ENCODE measurements at regions not wholly inside any gene's neighbourhood (a gene's known extent, or its start where the extent isn't known, plus 50 kb on each side); places are given as distances from the start of the nearest gene placed in this dataset.

- intact Hi-C loops (cut with DNase I), result no loop called here
- no peaks in the 10 kb centered on the region for H3K4me1 ChIP-seq
- TF ChIP-seq CTCF (IDR thresholded peaks at IDR 0.05), result no peak
Observed at GRCh38 chr12:125689576-125690410, 624.6 kb downstream of the AACS start.

GRCh38 chr12:125690841-125691240 lies 625.6 kb downstream of the AACS start:
- no peak for ATAC-seq
- no peak for TF ChIP-seq CTCF (IDR thresholded peaks at IDR 0.05)
- no peaks in the 10 kb centered on the region for H3K9me3 ChIP-seq
- DNase-seq, result no peak
- no peak overlapping the region for H3K27ac ChIP-seq
- H3K4me1 ChIP-seq, result no peaks in the 10 kb centered on the region
- intact Hi-C loops (cut with DNase I), result no loop called here
- H3K27me3 ChIP-seq, result no peaks in the 10 kb centered on the region
- H3K4me3 ChIP-seq, result no peak overlapping the region
- no peaks in the 10 kb centered on the region for H3K36me3 ChIP-seq

More at GRCh38 chr12:125689576-125690410, 624.6 kb downstream of the AACS start:
- ATAC-seq (no peak), DNase-seq (no peak)
- Histone ChIP-seq H3K27ac (no peak overlapping the region), H3K36me3 (no peaks in the 10 kb centered on the region), H3K27me3 (no peaks in the 10 kb centered on the region), H3K9me3 (no peaks in the 10 kb centered on the region), H3K4me3 (no peak overlapping the region)

- DNase-seq (no peak), ATAC-seq (peak; percentile 44)
- Histone ChIP-seq H3K36me3 (no peaks in the 10 kb centered on the region), H3K9me3 (no peaks in the 10 kb centered on the region), H3K27ac (peak overlapping the region; percentile 61), H3K27me3 (no peaks in the 10 kb centered on the region), H3K4me1 (no peaks in the 10 kb centered on the region), H3K4me3 (no peak overlapping the region)
- TF ChIP-seq CTCF (IDR thresholded peaks at IDR 0.05), result no peak
- intact Hi-C loops (cut with DNase I), result no loop called here
Observed at GRCh38 chr12:125696054-125696453, 630.8 kb downstream of the AACS start.

- H3K36me3 ChIP-seq, result no peaks in the 10 kb centered on the region
- no peaks in the 10 kb centered on the region for H3K9me3 ChIP-seq
- H3K27ac ChIP-seq, result no peak overlapping the region
- H3K4me1 ChIP-seq, result no peaks in the 10 kb centered on the region
- ATAC-seq (no peak), DNase-seq (no peak)
- no peaks in the 10 kb centered on the region for H3K27me3 ChIP-seq
- no peak for TF ChIP-seq CTCF (IDR thresholded peaks at IDR 0.05)
- H3K4me3 ChIP-seq, result no peak overlapping the region
- intact Hi-C loops (cut with DNase I), result no loop called here
Observed at GRCh38 chr12:125704803-125705202, 639.6 kb downstream of the AACS start.

GRCh38 chr12:125720961-125721360 lies 655.7 kb downstream of the AACS start:
- Histone ChIP-seq H3K4me1 (no peaks in the 10 kb centered on the region), H3K27ac (no peak overlapping the region), H3K27me3 (no peaks in the 10 kb centered on the region), H3K9me3 (no peaks in the 10 kb centered on the region), H3K36me3 (no peaks in the 10 kb centered on the region), H3K4me3 (no peak overlapping the region)
- no peak for DNase-seq
- intact Hi-C loops (cut with DNase I), result no loop called here
- no peak for TF ChIP-seq CTCF (IDR thresholded peaks at IDR 0.05)
- peak; percentile 16 for ATAC-seq

Data from upper lobe of right lung (tissue), 1 donor.